Bronchial epithelial cell (primary cell): ENCODE measurements at regions not wholly inside any gene's neighbourhood (a gene's known extent, or its start where the extent isn't known, plus 50 kb on each side); places are given as distances from the start of the nearest gene placed in this dataset.
A peak's percentile ranks its signal among the peaks of the same experiment; 100 is the strongest.

ENCODE experiments used
- DNase-seq: peaks from one replicate; pipeline ENCODE4 v3.0.0-alpha.2; 2010; ENCODE audit warnings: low read depth
- FAIRE-seq: peaks from 2 replicates; lab custom pipeline; 2011; peaks lifted over from hg19 to GRCh38; lab: Jason Lieb, UNC
- H3K27me3 ChIP-seq: 2 replicates; pipeline ENCODE4 v1.5.1; 2011; ENCODE audit warnings: low read length; ENCODE audit not compliant: control insufficient read depth, insufficient read depth
- H3K36me3 ChIP-seq: 2 replicates; pipeline ENCODE4 v1.5.1; 2011; ENCODE audit warnings: low read length; ENCODE audit not compliant: control insufficient read depth, insufficient read depth
- H3K4me3 ChIP-seq: 2 replicates; pipeline ENCODE4 v1.5.1; 2011; ENCODE audit warnings: mild to moderate bottlenecking, low read depth, low read length, control low read depth
- CTCF ChIP-seq: IDR thresholded peaks from 2 replicates; pipeline ENCODE4 v1.5.1; 2011; ENCODE audit warnings: mild to moderate bottlenecking, moderate library complexity, low read length, control low read depth, inconsistent platforms; ENCODE audit not compliant: insufficient read depth, severe bottlenecking

- DNase-seq (no peak), FAIRE-seq (no peak)
- Histone ChIP-seq H3K27me3 (no peaks in the 10 kb centered on the region), H3K36me3 (no peaks in the 10 kb centered on the region), H3K4me3 (no peak overlapping the region)
- no peak for TF ChIP-seq CTCF
Observed at GRCh38 chr20:6440443-6440799, 317.6 kb upstream of the FERMT1 start.

- FAIRE-seq (no peak), DNase-seq (no peak)
- Histone ChIP-seq H3K36me3 (no peaks in the 10 kb centered on the region), H3K4me3 (no peak overlapping the region), H3K27me3 (no peaks in the 10 kb centered on the region)
- TF ChIP-seq CTCF = no peak
Observed at GRCh38 chr20:6439737-6440442, 317.1 kb upstream of the FERMT1 start.

GRCh38 chr20:6434131-6434530 is 311.3 kb upstream of the FERMT1 start:
- Histone ChIP-seq H3K27me3 (no peaks in the 10 kb centered on the region), H3K4me3 (no peak overlapping the region), H3K36me3 (no peaks in the 10 kb centered on the region)
- no peak for FAIRE-seq
- TF ChIP-seq CTCF = no peak
- DNase-seq = peak; percentile 56

- DNase-seq (no peak), FAIRE-seq (no peak)
- Histone ChIP-seq H3K36me3 (no peaks in the 10 kb centered on the region), H3K4me3 (no peak overlapping the region), H3K27me3 (no peaks in the 10 kb centered on the region)
- TF ChIP-seq CTCF = no peak
Observed at GRCh38 chr20:6430381-6430780, 307.6 kb upstream of the FERMT1 start.

GRCh38 chr20:6426287-6426891 is 303.6 kb upstream of the FERMT1 start:
- TF ChIP-seq CTCF = no peak
- DNase-seq (no peak), FAIRE-seq (no peak)
- Histone ChIP-seq H3K36me3 (no peaks in the 10 kb centered on the region), H3K4me3 (no peak overlapping the region), H3K27me3 (no peaks in the 10 kb centered on the region)
